AG04450 (cell line): ENCODE measurements at regions not wholly inside any gene's neighbourhood (a gene's known extent, or its start where the extent isn't known, plus 50 kb on each side); places are given as distances from the start of the nearest gene placed in this dataset.

Experiments
- CTCF ChIA-PET: fragments of 300-600, 350-600 bp; formaldehyde crosslinking; extraction: SDS; loops from one replicate; lab custom pipeline; 2022; ENCODE audit warnings: antibody characterized with exemption, inconsistent platforms; lab: Charles Lee
- POLR2A ChIA-PET: fragments of 350-600 bp; formaldehyde crosslinking; extraction: SDS; loops from one replicate; lab custom pipeline; 2021; ENCODE audit warnings: antibody characterized with exemption, inconsistent platforms; lab: Yijun Ruan, JAX
- DNase-seq: peaks from one replicate; pipeline ENCODE4 v3.0.0-alpha.2; 2011; ENCODE audit warnings: low read depth, low spot score
- H3K27ac ChIP-seq: one replicate; pipeline ENCODE4 v1.5.1; 2012; ENCODE audit warnings: low read depth, low read length, control low read depth
- H3K27me3 ChIP-seq: one replicate; pipeline ENCODE4 v1.6.0; 2012; ENCODE audit warnings: low read length; ENCODE audit not compliant: control insufficient read depth, insufficient read depth
- H3K4me3 ChIP-seq: 2 replicates; pipeline ENCODE4 v1.5.1; 2011; ENCODE audit warnings: mild to moderate bottlenecking, low read depth, low read length, control low read depth
- H3K9me3 ChIP-seq: 2 replicates; pipeline ENCODE4 v1.5.1; 2012; ENCODE audit warnings: low read length; ENCODE audit not compliant: control insufficient read depth, insufficient read depth
- CTCF ChIP-seq: IDR thresholded peaks from 2 replicates; pipeline ENCODE4 v1.5.1; 2011; ENCODE audit warnings: low read depth, low read length, control low read depth, inconsistent platforms

GRCh38 chr4:129167640-129168260, 71.8 kb downstream of the C4orf33 start:
- peak; percentile 41 for TF ChIP-seq CTCF
- ChIA-PET CTCF (interaction anchor here (0.5 to 1.1 kb wide), 2 partner anchors 13 to 358 kb away, joined by 3 read pairs; no protein-coding TSS in a partner anchor), POLR2A (no interaction called here)
- Histone ChIP-seq H3K9me3 (no peaks in the 10 kb centered on the region), H3K27ac (no peak overlapping the region), H3K4me3 (no peak overlapping the region), H3K27me3 (no peaks in the 10 kb centered on the region)
- no peak for DNase-seq

GRCh38 chr4:129172181-129172580, 76.2 kb downstream of the C4orf33 start:
- Histone ChIP-seq H3K27ac (no peak overlapping the region), H3K27me3 (no peaks in the 10 kb centered on the region), H3K4me3 (no peak overlapping the region), H3K9me3 (no peaks in the 10 kb centered on the region)
- DNase-seq: no peak
- ChIA-PET CTCF (no interaction called here), POLR2A (no interaction called here)
- no peak for TF ChIP-seq CTCF

DNA sequence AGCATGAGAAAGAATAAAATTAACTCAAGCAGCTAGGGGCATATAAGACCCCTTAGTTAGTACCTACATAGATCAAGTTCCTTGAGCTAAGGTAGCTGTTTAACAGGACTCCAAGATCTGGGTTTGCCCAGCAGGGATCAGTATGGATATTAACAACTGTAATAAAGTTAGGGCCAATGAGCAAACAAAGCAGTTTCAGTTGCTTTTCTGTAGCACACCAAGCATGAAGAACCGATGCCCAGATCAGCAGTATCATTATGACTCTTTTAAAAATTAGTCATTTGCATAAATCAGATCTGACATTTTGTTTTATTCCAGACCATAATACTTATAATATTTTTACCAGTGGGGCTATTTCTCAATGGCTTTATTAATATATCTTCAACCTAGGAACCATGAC, 80.9 kb downstream of the C4orf33 start:
- no peak for DNase-seq
- POLR2A ChIA-PET: interaction anchor here (0.6 kb wide), 1 partner anchor 1109 kb away, joined by 4 read pairs; no protein-coding TSS in a partner anchor
- TF ChIP-seq CTCF: no peak
- Histone ChIP-seq H3K27me3 (no peaks in the 10 kb centered on the region), H3K4me3 (no peak overlapping the region), H3K27ac (no peak overlapping the region), H3K9me3 (no peaks in the 10 kb centered on the region)
- CTCF ChIA-PET: no interaction called here

- CTCF ChIA-PET: no interaction called here
- TF ChIP-seq CTCF: no peak
- H3K27me3 ChIP-seq: no peaks in the 10 kb centered on the region
- no peak overlapping the region for H3K27ac ChIP-seq
- POLR2A ChIA-PET: no interaction called here
- DNase-seq: no peak
- no peak overlapping the region for H3K4me3 ChIP-seq
- H3K9me3 ChIP-seq: no peaks in the 10 kb centered on the region
These were observed 83.3 kb downstream of the C4orf33 start for GRCh38 chr4:129179276-129179675.

- CTCF ChIA-PET: no interaction called here
- POLR2A ChIA-PET: no interaction called here
- no peak for TF ChIP-seq CTCF
These were observed 93.7 kb downstream of the C4orf33 start for GRCh38 chr4:129189630-129190029.

More at GRCh38 chr4:129189630-129190029, 93.7 kb downstream of the C4orf33 start:
- no peak overlapping the region for H3K27ac ChIP-seq
- no peak overlapping the region for H3K4me3 ChIP-seq
- DNase-seq: no peak
- no peaks in the 10 kb centered on the region for H3K9me3 ChIP-seq
- H3K27me3 ChIP-seq: no peaks in the 10 kb centered on the region
